ENCODE measurements at regions not wholly inside any gene's neighbourhood (a gene's known extent, or its start where the extent isn't known, plus 50 kb on each side); places are given as distances from the start of the nearest gene placed in this dataset.

- WGBS (ENCODE audit: extremely low coverage, insufficient coverage, low lambda C conversion rate), result no CpG with 5 or more reads among the region's 2 CpGs
- Histone ChIP-seq H3K4me3 (ENCODE audit: low read length) (no peak overlapping the region), H3K23ac (ENCODE audit: low read length) (no peak overlapping the region), H3K79me1 (ENCODE audit: low read length) (no peaks in the 10 kb centered on the region), H4K8ac (ENCODE audit: low read depth, low read length) (no peak overlapping the region), H2BK15ac (replicated peaks; ENCODE audit: low read depth) (no peak overlapping the region), H3K4me2 (ENCODE audit: low read length) (no peak overlapping the region), H3K56ac (ENCODE audit: low read length) (no peak overlapping the region), H3K27ac (ENCODE audit: low read depth, low read length) (no peak overlapping the region), H4K5ac (ENCODE audit: low read length) (no peak overlapping the region), H3K79me2 (ENCODE audit: control insufficient read depth, insufficient read depth, low read length) (no peaks in the 10 kb centered on the region), H2BK5ac (ENCODE audit: low read length) (no peak overlapping the region), H3K4me1 (ENCODE audit: control insufficient read depth, low read depth, low read length) (no peaks in the 10 kb centered on the region), H2AK5ac (ENCODE audit: low read length) (no peak overlapping the region), H3K18ac (ENCODE audit: low read length) (no peak overlapping the region), H3K27me3 (ENCODE audit: insufficient read depth, low read length, poor library complexity) (no peaks in the 10 kb centered on the region), H3K36me3 (ENCODE audit: control insufficient read depth, insufficient read depth, low read length) (no peaks in the 10 kb centered on the region), H2BK120ac (ENCODE audit: low read depth, low read length) (no peak overlapping the region), H3K9ac (ENCODE audit: low read length) (no peak overlapping the region), H3K4ac (ENCODE audit: low read depth, low read length) (no peak overlapping the region)
- no peak for DNase-seq
Measured at GRCh38 chr4:82256718-82257117, 117.1 kb downstream of the HNRNPD start.

- no peak overlapping the region for H2BK5ac ChIP-seq (ENCODE audit: low read length)
- no peak overlapping the region for H3K27ac ChIP-seq (ENCODE audit: low read depth, low read length)
- H2AK5ac ChIP-seq (ENCODE audit: low read length), result no peak overlapping the region
- H2BK15ac ChIP-seq (replicated peaks; ENCODE audit: low read depth), result no peak overlapping the region
- H3K4me2 ChIP-seq (ENCODE audit: low read length), result no peak overlapping the region
- WGBS (ENCODE audit: extremely low coverage, insufficient coverage, low lambda C conversion rate), result no CpG with 5 or more reads among the region's 1 CpG
- H2BK120ac ChIP-seq (ENCODE audit: low read depth, low read length), result no peak overlapping the region
- H3K18ac ChIP-seq (ENCODE audit: low read length), result no peak overlapping the region
- no peaks in the 10 kb centered on the region for H3K79me1 ChIP-seq (ENCODE audit: low read length)
- no peaks in the 10 kb centered on the region for H3K4me1 ChIP-seq (ENCODE audit: control insufficient read depth, low read depth, low read length)
- no peaks in the 10 kb centered on the region for H3K36me3 ChIP-seq (ENCODE audit: control insufficient read depth, insufficient read depth, low read length)
- no peaks in the 10 kb centered on the region for H3K27me3 ChIP-seq (ENCODE audit: insufficient read depth, low read length, poor library complexity)
- no peak overlapping the region for H3K4ac ChIP-seq (ENCODE audit: low read depth, low read length)
- H3K9ac ChIP-seq (ENCODE audit: low read length), result no peak overlapping the region
- H3K4me3 ChIP-seq (ENCODE audit: low read length), result no peak overlapping the region
- H3K23ac ChIP-seq (ENCODE audit: low read length), result no peak overlapping the region
- DNase-seq, result peak; percentile 29
- H4K5ac ChIP-seq (ENCODE audit: low read length), result no peak overlapping the region
- H3K79me2 ChIP-seq (ENCODE audit: control insufficient read depth, insufficient read depth, low read length), result no peaks in the 10 kb centered on the region
- H4K8ac ChIP-seq (ENCODE audit: low read depth, low read length), result no peak overlapping the region
- no peak overlapping the region for H3K56ac ChIP-seq (ENCODE audit: low read length)
Measured at GRCh38 chr4:82255657-82256056, 118.1 kb downstream of the HNRNPD start.

- Histone ChIP-seq H3K23ac (ENCODE audit: low read length) (no peak overlapping the region), H3K4me3 (ENCODE audit: low read length) (no peak overlapping the region), H2BK120ac (ENCODE audit: low read depth, low read length) (no peak overlapping the region), H3K4ac (ENCODE audit: low read depth, low read length) (no peak overlapping the region), H3K79me2 (ENCODE audit: control insufficient read depth, insufficient read depth, low read length) (no peaks in the 10 kb centered on the region), H2AK5ac (ENCODE audit: low read length) (no peak overlapping the region), H4K5ac (ENCODE audit: low read length) (no peak overlapping the region), H3K27ac (ENCODE audit: low read depth, low read length) (no peak overlapping the region), H3K9ac (ENCODE audit: low read length) (no peak overlapping the region), H3K27me3 (ENCODE audit: insufficient read depth, low read length, poor library complexity) (no peaks in the 10 kb centered on the region), H3K4me1 (ENCODE audit: control insufficient read depth, low read depth, low read length) (no peaks in the 10 kb centered on the region), H3K56ac (ENCODE audit: low read length) (no peak overlapping the region), H2BK5ac (ENCODE audit: low read length) (no peak overlapping the region), H3K4me2 (ENCODE audit: low read length) (no peak overlapping the region), H3K79me1 (ENCODE audit: low read length) (no peaks in the 10 kb centered on the region), H4K8ac (ENCODE audit: low read depth, low read length) (no peak overlapping the region), H2BK15ac (replicated peaks; ENCODE audit: low read depth) (no peak overlapping the region), H3K18ac (ENCODE audit: low read length) (no peak overlapping the region), H3K36me3 (ENCODE audit: control insufficient read depth, insufficient read depth, low read length) (no peaks in the 10 kb centered on the region)
- DNase-seq, result no peak
- no CpG with 5 or more reads among the region's 4 CpGs for WGBS (ENCODE audit: extremely low coverage, insufficient coverage, low lambda C conversion rate)
Measured at GRCh38 chr4:82248903-82249632, 124.7 kb downstream of the HNRNPD start.

GRCh38 chr4:82247629-82248028 is 126.2 kb downstream of the HNRNPD start:
- Histone ChIP-seq H3K4ac (ENCODE audit: low read depth, low read length) (no peak overlapping the region), H3K79me2 (ENCODE audit: control insufficient read depth, insufficient read depth, low read length) (no peaks in the 10 kb centered on the region), H3K4me1 (ENCODE audit: control insufficient read depth, low read depth, low read length) (no peaks in the 10 kb centered on the region), H3K36me3 (ENCODE audit: control insufficient read depth, insufficient read depth, low read length) (no peaks in the 10 kb centered on the region), H3K27me3 (ENCODE audit: insufficient read depth, low read length, poor library complexity) (no peaks in the 10 kb centered on the region), H3K27ac (ENCODE audit: low read depth, low read length) (no peak overlapping the region), H3K79me1 (ENCODE audit: low read length) (no peaks in the 10 kb centered on the region), H2BK5ac (ENCODE audit: low read length) (no peak overlapping the region), H2BK120ac (ENCODE audit: low read depth, low read length) (no peak overlapping the region), H3K56ac (ENCODE audit: low read length) (no peak overlapping the region), H3K4me3 (ENCODE audit: low read length) (no peak overlapping the region), H3K23ac (ENCODE audit: low read length) (no peak overlapping the region), H3K18ac (ENCODE audit: low read length) (no peak overlapping the region), H3K9ac (ENCODE audit: low read length) (no peak overlapping the region), H2AK5ac (ENCODE audit: low read length) (no peak overlapping the region), H4K8ac (ENCODE audit: low read depth, low read length) (no peak overlapping the region), H3K4me2 (ENCODE audit: low read length) (no peak overlapping the region), H4K5ac (ENCODE audit: low read length) (no peak overlapping the region), H2BK15ac (replicated peaks; ENCODE audit: low read depth) (no peak overlapping the region)
- no CpG with 5 or more reads among the region's 1 CpG for WGBS (ENCODE audit: extremely low coverage, insufficient coverage, low lambda C conversion rate)
- peak; percentile 24 for DNase-seq

GRCh38 chr4:82247171-82247570 is 126.6 kb downstream of the HNRNPD start:
- Histone ChIP-seq H3K23ac (ENCODE audit: low read length) (no peak overlapping the region), H2BK120ac (ENCODE audit: low read depth, low read length) (no peak overlapping the region), H4K8ac (ENCODE audit: low read depth, low read length) (no peak overlapping the region), H4K5ac (ENCODE audit: low read length) (no peak overlapping the region), H3K79me1 (ENCODE audit: low read length) (no peaks in the 10 kb centered on the region), H3K4ac (ENCODE audit: low read depth, low read length) (no peak overlapping the region), H3K27me3 (ENCODE audit: insufficient read depth, low read length, poor library complexity) (no peaks in the 10 kb centered on the region), H3K4me2 (ENCODE audit: low read length) (no peak overlapping the region), H3K9ac (ENCODE audit: low read length) (no peak overlapping the region), H3K4me3 (ENCODE audit: low read length) (no peak overlapping the region), H3K18ac (ENCODE audit: low read length) (no peak overlapping the region), H3K56ac (ENCODE audit: low read length) (no peak overlapping the region), H3K36me3 (ENCODE audit: control insufficient read depth, insufficient read depth, low read length) (no peaks in the 10 kb centered on the region), H3K4me1 (ENCODE audit: control insufficient read depth, low read depth, low read length) (no peaks in the 10 kb centered on the region), H3K27ac (ENCODE audit: low read depth, low read length) (no peak overlapping the region), H3K79me2 (ENCODE audit: control insufficient read depth, insufficient read depth, low read length) (no peaks in the 10 kb centered on the region), H2AK5ac (ENCODE audit: low read length) (no peak overlapping the region), H2BK5ac (ENCODE audit: low read length) (no peak overlapping the region), H2BK15ac (replicated peaks; ENCODE audit: low read depth) (no peak overlapping the region)
- WGBS (ENCODE audit: extremely low coverage, insufficient coverage, low lambda C conversion rate), result no CpG with 5 or more reads among the region's 3 CpGs
- peak; percentile 76 for DNase-seq

GRCh38 chr4:82241534-82241933 is 132.3 kb downstream of the HNRNPD start:
- Histone ChIP-seq H3K4me3 (ENCODE audit: low read length) (no peak overlapping the region), H3K9ac (ENCODE audit: low read length) (no peak overlapping the region), H4K8ac (ENCODE audit: low read depth, low read length) (no peak overlapping the region), H3K79me1 (ENCODE audit: low read length) (no peaks in the 10 kb centered on the region), H3K4me1 (ENCODE audit: control insufficient read depth, low read depth, low read length) (no peaks in the 10 kb centered on the region), H2BK120ac (ENCODE audit: low read depth, low read length) (no peak overlapping the region), H2BK5ac (ENCODE audit: low read length) (no peak overlapping the region), H3K79me2 (ENCODE audit: control insufficient read depth, insufficient read depth, low read length) (no peaks in the 10 kb centered on the region), H3K27me3 (ENCODE audit: insufficient read depth, low read length, poor library complexity) (no peaks in the 10 kb centered on the region), H3K23ac (ENCODE audit: low read length) (no peak overlapping the region), H3K27ac (ENCODE audit: low read depth, low read length) (no peak overlapping the region), H3K18ac (ENCODE audit: low read length) (no peak overlapping the region), H2AK5ac (ENCODE audit: low read length) (no peak overlapping the region), H4K5ac (ENCODE audit: low read length) (no peak overlapping the region), H3K56ac (ENCODE audit: low read length) (no peak overlapping the region), H3K4me2 (ENCODE audit: low read length) (no peak overlapping the region), H3K36me3 (ENCODE audit: control insufficient read depth, insufficient read depth, low read length) (no peaks in the 10 kb centered on the region), H2BK15ac (replicated peaks; ENCODE audit: low read depth) (no peak overlapping the region), H3K4ac (ENCODE audit: low read depth, low read length) (no peak overlapping the region)
- no CpG with 5 or more reads among the region's 2 CpGs for WGBS (ENCODE audit: extremely low coverage, insufficient coverage, low lambda C conversion rate)
- DNase-seq, result no peak

All from mesendoderm (in vitro differentiated cells).